H1 (cell line): ENCODE measurements at regions not wholly inside any gene's neighbourhood (a gene's known extent, or its start where the extent isn't known, plus 50 kb on each side); places are given as distances from the start of the nearest gene placed in this dataset.

Experiments
- CTCF ChIA-PET: fragments of 300-600 bp; sonication (Branson Sonifier 250); formaldehyde crosslinking; loops from one replicate; lab custom pipeline; 2021; ENCODE audit not compliant: partially characterized antibody; lab: Charles Lee
- POLR2A ChIA-PET: fragments of 300-600 bp; sonication (Branson Sonifier 250); formaldehyde crosslinking; loops from one replicate; lab custom pipeline; 2021; ENCODE audit warnings: inconsistent platforms; ENCODE audit not compliant: partially characterized antibody; lab: Charles Lee
- DNase-seq, 2 experiments: peaks; one replicate each; pipeline versions ENCODE4 v3.0.0 to v3.0.0-alpha.2; 2010 to 2022; ENCODE audit warnings: low spot score in 2 of 2, low read depth in 1 of 2, mixed read lengths in 1 of 2
- FAIRE-seq: peaks from 2 replicates; lab custom pipeline; 2011; peaks lifted over from hg19 to GRCh38; lab: Jason Lieb, UNC
- H2AFZ ChIP-seq: 2 replicates; pipeline ENCODE4 v1.8.1; 2012; ENCODE audit warnings: low read length, inconsistent platforms
- H2AK5ac ChIP-seq: 2 replicates; pipeline ENCODE4 v1.6.1; 2013; ENCODE audit warnings: low read depth, low read length
- H2BK120ac ChIP-seq: replicated peaks from 2 replicates; pipeline ENCODE3; 2013; ENCODE audit warnings: low read depth, low read length, inconsistent platforms
- H2BK12ac ChIP-seq: 2 replicates; pipeline ENCODE4 v1.6.1; 2013; ENCODE audit warnings: low read depth, low read length
- H2BK15ac ChIP-seq: 2 replicates; pipeline ENCODE4 v1.6.1; 2013; ENCODE audit warnings: low read length
- H2BK20ac ChIP-seq: 2 replicates; pipeline ENCODE4 v1.6.1; 2013; ENCODE audit warnings: low read length
- H2BK5ac ChIP-seq: 2 replicates; pipeline ENCODE4 v1.6.1; 2013; ENCODE audit warnings: low read depth, low read length
- H3K14ac ChIP-seq: 2 replicates; pipeline ENCODE4 v1.6.1; 2013; ENCODE audit warnings: inconsistent platforms; ENCODE audit not compliant: insufficient read length
- H3K18ac ChIP-seq: 2 replicates; pipeline ENCODE4 v1.6.1; 2013; ENCODE audit warnings: low read length; ENCODE audit errors: extremely low read depth
- H3K23ac ChIP-seq: 2 replicates; pipeline ENCODE4 v1.6.1; 2013; ENCODE audit warnings: inconsistent platforms; ENCODE audit not compliant: insufficient read length
- H3K23me2 ChIP-seq: 2 replicates; pipeline ENCODE4 v1.6.1; 2013; ENCODE audit warnings: low read depth, low read length
- H3K27ac ChIP-seq: 2 replicates; pipeline ENCODE4 v1.6.1; 2011; ENCODE audit warnings: low read depth, low read length, inconsistent platforms
- H3K27me3 ChIP-seq, 4 experiments: replicated peaks in 1 of 4; 1 replicate in 1 of 4; 2 replicates in 3 of 4; pipeline versions ENCODE4 v1.6.1 to v1.8.1; 2011 to 2013; ENCODE audit warnings: low read length in 3 of 4, mild to moderate bottlenecking in 3 of 4, inconsistent platforms in 2 of 4, mixed read lengths in 2 of 4, moderate library complexity in 1 of 4; ENCODE audit not compliant: control insufficient read depth in 3 of 4, insufficient read depth in 3 of 4; ENCODE audit errors: extremely low read depth in 1 of 4
- H3K36me3 ChIP-seq, 4 experiments: 2 replicates each; pipeline versions ENCODE4 v1.6.1 to v1.8.1; 2011 to 2013; ENCODE audit warnings: mild to moderate bottlenecking in 4 of 4, low read length in 3 of 4, moderate library complexity in 2 of 4, control low read depth in 1 of 4, inconsistent platforms in 1 of 4; ENCODE audit not compliant: insufficient read depth in 4 of 4, control insufficient read depth in 2 of 4
- H3K4ac ChIP-seq: replicated peaks from 2 replicates; pipeline ENCODE3; 2013; ENCODE audit warnings: low read length, low read depth, mixed read lengths, inconsistent platforms; ENCODE audit not compliant: insufficient read length
- H3K4me1 ChIP-seq, 4 experiments: replicated peaks in 1 of 4; 1 replicate in 1 of 4; 2 replicates in 3 of 4; pipeline versions ENCODE4 v1.6.1 to v1.8.1; 2011 to 2013; ENCODE audit warnings: low read length in 3 of 4, inconsistent platforms in 2 of 4, mixed read lengths in 1 of 4; ENCODE audit not compliant: insufficient read depth in 4 of 4, control insufficient read depth in 3 of 4
- H3K4me2 ChIP-seq, 2 experiments: 2 replicates each; pipeline versions ENCODE4 v1.6.1 to v1.8.1; 2011 to 2013; ENCODE audit warnings: low read depth in 2 of 2, low read length in 2 of 2, control low read depth in 1 of 2, inconsistent platforms in 1 of 2, mild to moderate bottlenecking in 1 of 2; ENCODE audit not compliant: insufficient read depth in 1 of 2
- H3K4me3 ChIP-seq, 4 experiments: fragments of 200-600, 300-600 bp in 1 of 4; sonication (generic), shearing (Covaris generic), sonication (Bioruptor Twin) in 1 of 4; 2 replicates each; pipeline versions ENCODE4 v1.5.1 to v1.8.1; 2011 to 2016; ENCODE audit warnings: low read length in 4 of 4, low read depth in 3 of 4, control low read depth in 2 of 4, inconsistent platforms in 2 of 4, mild to moderate bottlenecking in 2 of 4, mixed read lengths in 1 of 4, moderate library complexity in 1 of 4; ENCODE audit not compliant: insufficient read depth in 2 of 4; ENCODE audit errors: extremely low read depth in 1 of 4
- H3K56ac ChIP-seq: replicated peaks from 2 replicates; pipeline ENCODE3; 2013; ENCODE audit warnings: low read depth, mild to moderate bottlenecking, mixed read lengths, low read length, inconsistent platforms; ENCODE audit not compliant: insufficient read length
- H3K79me1 ChIP-seq: 2 replicates; pipeline ENCODE4 v1.6.1; 2013; ENCODE audit warnings: low read depth, low read length, control low read depth
- H3K79me2 ChIP-seq, 2 experiments: 2 replicates each; pipeline versions ENCODE4 v1.6.1 to v1.8.1; 2012 to 2013; ENCODE audit warnings: low read length in 2 of 2, mild to moderate bottlenecking in 2 of 2, inconsistent platforms in 1 of 2; ENCODE audit not compliant: insufficient read depth in 2 of 2, control insufficient read depth in 1 of 2
- H3K9ac ChIP-seq, 4 experiments: replicated peaks in 1 of 4; 1 replicate in 1 of 4; 2 replicates in 3 of 4; pipeline versions ENCODE4 v1.6.1 to v1.8.1; 2011 to 2013; ENCODE audit warnings: low read depth in 3 of 4, low read length in 3 of 4, control low read depth in 2 of 4, mild to moderate bottlenecking in 2 of 4, moderate library complexity in 2 of 4, inconsistent platforms in 1 of 4; ENCODE audit errors: extremely low read depth in 1 of 4
- H3K9me3 ChIP-seq, 2 experiments: 2 replicates each; pipeline versions ENCODE4 v1.6.1 to v1.8.1; 2012 to 2013; ENCODE audit warnings: mild to moderate bottlenecking in 2 of 2, moderate library complexity in 2 of 2, control low read depth in 1 of 2, inconsistent platforms in 1 of 2, low read depth in 1 of 2, low read length in 1 of 2, mixed read lengths in 1 of 2; ENCODE audit not compliant: insufficient read depth in 2 of 2
- H4K20me1 ChIP-seq, 2 experiments: replicated peaks in 1 of 2; 2 replicates each; pipeline versions ENCODE3 to v1.8.1; 2011 to 2013; ENCODE audit warnings: inconsistent platforms in 2 of 2, low read length in 2 of 2, mild to moderate bottlenecking in 1 of 2; ENCODE audit not compliant: insufficient read depth in 2 of 2, control insufficient read depth in 1 of 2
- H4K5ac ChIP-seq: 2 replicates; pipeline ENCODE4 v1.6.1; 2013; ENCODE audit warnings: low read length, low read depth, mixed read lengths, inconsistent platforms; ENCODE audit not compliant: insufficient read length
- H4K8ac ChIP-seq: 2 replicates; pipeline ENCODE4 v1.8.0; 2013; ENCODE audit warnings: mild to moderate bottlenecking, moderate library complexity, low read length, inconsistent platforms; ENCODE audit not compliant: insufficient read depth; ENCODE audit errors: extremely low read depth
- H4K91ac ChIP-seq: replicated peaks from 2 replicates; pipeline ENCODE3; 2013; ENCODE audit warnings: low read length, mixed read lengths, inconsistent platforms; ENCODE audit not compliant: insufficient read length
- ATF2 ChIP-seq: IDR thresholded peaks from 2 replicates; pipeline ENCODE4 v1.6.1; 2012; ENCODE audit warnings: low read length, inconsistent platforms
- KDM4A ChIP-seq: IDR thresholded peaks from one replicate; pipeline ENCODE4 v1.7.1; 2012; ENCODE audit warnings: low read depth, mild to moderate bottlenecking, moderate library complexity, low read length, inconsistent platforms; ENCODE audit not compliant: severe bottlenecking
- POLR2AphosphoS5 ChIP-seq: IDR thresholded peaks from 2 replicates; pipeline ENCODE4 v1.6.1; 2011; ENCODE audit warnings: low read depth, low read length
- TAF1 ChIP-seq: IDR thresholded peaks from 2 replicates; pipeline ENCODE4 v1.6.1; 2011; ENCODE audit warnings: mild to moderate bottlenecking, low read depth, low read length
- WGBS, 2 experiments: shearing (Covaris generic) in 1 of 2; methylation state at CpG; one replicate each; pipeline versions ENCODE4 v1.1.6 to v1.1.7; 2013 to 2015; ENCODE audit warnings: low lambda C conversion rate in 2 of 2, mixed read lengths in 2 of 2, inconsistent platforms in 1 of 2, low coverage in 1 of 2, missing lambda C conversion rate in 1 of 2; ENCODE audit not compliant: insufficient replicate concordance in 2 of 2, insufficient coverage in 1 of 2, insufficient read length in 1 of 2; ENCODE audit errors: extremely low coverage in 1 of 2, missing lambda C conversion rate in 1 of 2; 5-methylcytosine and 5-hydroxymethylcytosine counted together

- Histone ChIP-seq H3K4ac (no peak overlapping the region), H4K91ac (no peak overlapping the region), H2BK5ac (no peak overlapping the region), H3K14ac (no peak overlapping the region), H2BK15ac (no peak overlapping the region), H3K23me2 (no peaks in the 10 kb centered on the region), H3K79me2 (no peaks in the 10 kb centered on the region), H3K36me3 (no peaks in the 10 kb centered on the region), H2AK5ac (no peak overlapping the region), H3K27ac (no peak overlapping the region), H3K9me3 (no peaks in the 10 kb centered on the region), H2BK20ac (no peak overlapping the region), H3K23ac (no peak overlapping the region), H4K5ac (no peak overlapping the region), H3K4me2 (no peak overlapping the region), H3K4me1 (no peaks in the 10 kb centered on the region), H3K4me3 (no peak overlapping the region), H2BK120ac (no peak overlapping the region), H2BK12ac (no peak overlapping the region), H4K20me1 (no peaks in the 10 kb centered on the region), H2AFZ (no peak overlapping the region), H4K8ac (no peak overlapping the region), H3K56ac (no peak overlapping the region), H3K18ac (no peak overlapping the region), H3K79me1 (no peaks in the 10 kb centered on the region), H3K9ac (no peak overlapping the region), H3K27me3 (no peaks in the 10 kb centered on the region)
- CTCF ChIA-PET = interaction anchor here (1.2 kb wide), 1 partner anchor 83 kb away, joined by 4 read pairs; no protein-coding TSS in a partner anchor
- FAIRE-seq (no peak), DNase-seq (no peak)
- WGBS, 2 experiments = 95% methylated on average over 3 of the region's 3 CpGs; no CpG with 5 or more reads in 1 of the 2 experiments
- TF ChIP-seq TAF1 (no peak), KDM4A (no peak), ATF2 (no peak), POLR2AphosphoS5 (no peak)
- POLR2A ChIA-PET = no interaction called here
Observed at GRCh38 chr10:44776181-44776580, 135.0 kb upstream of the TMEM72 start.
